GM23338 (cell line): ENCODE measurements at regions not wholly inside any gene's neighbourhood (a gene's known extent, or its start where the extent isn't known, plus 50 kb on each side); places are given as distances from the start of the nearest gene placed in this dataset.

ENCODE experiments used
- ATAC-seq: fragments of 200-7000 bp; cut with Tn5 transposase; 3 replicates; pipeline ENCODE4 v1.9.1; 2020
- DNase-seq: peaks from one replicate; pipeline ENCODE4 v3.0.0-alpha.2; 2015; ENCODE audit warnings: low spot score
- H2AFZ ChIP-seq: fragments of 200-600 bp; sonication (generic); 2 replicates; pipeline ENCODE4 v1.8.0; 2016; ENCODE audit warnings: antibody characterized with exemption, mild to moderate bottlenecking, moderate library complexity
- H3F3A ChIP-seq: fragments of 200-600 bp; sonication (generic); replicated peaks from 2 replicates; pipeline ENCODE4 v1.8.0; 2017; ENCODE audit warnings: antibody characterized with exemption, mixed run types, low read depth
- H3K27ac ChIP-seq: fragments of 200-600 bp; sonication (generic); 2 replicates; pipeline ENCODE4 v1.6.1; 2016; ENCODE audit warnings: low read depth
- H3K27me3 ChIP-seq: fragments of 200-600 bp; sonication (generic); 2 replicates; pipeline ENCODE4 v1.8.0; 2016; ENCODE audit warnings: mild to moderate bottlenecking, mixed run types, moderate library complexity; ENCODE audit not compliant: insufficient read depth
- H3K36me3 ChIP-seq: fragments of 200-600 bp; sonication (generic); 2 replicates; pipeline ENCODE4 v1.8.0; 2016; ENCODE audit warnings: mild to moderate bottlenecking; ENCODE audit not compliant: insufficient read depth
- H3K4me1 ChIP-seq: fragments of 200-600 bp; sonication (generic); 2 replicates; pipeline ENCODE4 v1.8.0; 2016; ENCODE audit warnings: mild to moderate bottlenecking, moderate library complexity; ENCODE audit not compliant: insufficient read depth
- H3K4me2 ChIP-seq: fragments of 200-600 bp; sonication (generic); 2 replicates; pipeline ENCODE4 v1.7.1; 2017; ENCODE audit warnings: mixed run types
- H3K4me3 ChIP-seq: fragments of 200-600 bp; sonication (generic); 2 replicates; pipeline ENCODE4 v1.6.1; 2016; ENCODE audit warnings: mixed run types
- H3K79me2 ChIP-seq: fragments of 200-600 bp; sonication (generic); replicated peaks from 2 replicates; pipeline ENCODE4 v1.8.0; 2017; ENCODE audit warnings: mild to moderate bottlenecking; ENCODE audit not compliant: insufficient read depth
- H3K9me2 ChIP-seq: fragments of 200-600 bp; sonication (generic); 2 replicates; pipeline ENCODE4 v1.8.0; 2017; ENCODE audit not compliant: insufficient read depth
- H4K20me1 ChIP-seq: fragments of 200-600 bp; sonication (generic); replicated peaks from 2 replicates; pipeline ENCODE4 v1.8.0; 2017; ENCODE audit warnings: mild to moderate bottlenecking; ENCODE audit not compliant: insufficient read depth
- H3K27ac Mint-ChIP-seq: 2 replicates; pipeline ENCODE4 v1.8.0; 2020; ENCODE audit warnings: inconsistent platforms, mild to moderate bottlenecking, moderate library complexity, mixed read lengths
- H3K27me3 Mint-ChIP-seq: 3 replicates; pipeline ENCODE4 v1.8.0; 2022; ENCODE audit warnings: low read depth, mild to moderate bottlenecking, moderate library complexity, mixed read lengths, inconsistent platforms; ENCODE audit not compliant: insufficient read depth, poor library complexity
- H3K36me3 Mint-ChIP-seq: 3 replicates; pipeline ENCODE4 v1.8.0; 2021; ENCODE audit warnings: low read depth, mild to moderate bottlenecking, inconsistent platforms, moderate library complexity, mixed read lengths
- H3K4me1 Mint-ChIP-seq: 3 replicates; pipeline ENCODE4 v1.8.0; 2020; ENCODE audit warnings: mild to moderate bottlenecking, inconsistent platforms, mixed read lengths
- H3K4me3 Mint-ChIP-seq: 3 replicates; pipeline ENCODE4 v1.8.0; 2021; ENCODE audit warnings: moderate library complexity, mild to moderate bottlenecking, inconsistent platforms, mixed read lengths
- H3K9me3 Mint-ChIP-seq: 3 replicates; pipeline ENCODE4 v1.8.0; 2020; ENCODE audit warnings: moderate library complexity, mild to moderate bottlenecking, inconsistent platforms, mixed read lengths
- CREB1 ChIP-seq: fragments of 250-450 bp; sonication (Bioruptor Pico); IDR thresholded peaks from 2 replicates; pipeline ENCODE4 v1.5.0; 2020; ENCODE audit warnings: low read depth, mild to moderate bottlenecking, moderate library complexity
- ETS1 ChIP-seq: IDR thresholded peaks from 2 replicates; pipeline ENCODE4 v1.6.1; 2016; ENCODE audit warnings: antibody characterized with exemption
- EZH2 ChIP-seq: fragments of 200-600 bp; sonication (generic); IDR thresholded peaks from one replicate; pipeline ENCODE4 v1.8.0; 2017; ENCODE audit warnings: antibody characterized with exemption, mild to moderate bottlenecking, low read depth; ENCODE audit not compliant: unreplicated experiment
- EZH2phosphoT487 ChIP-seq: fragments of 200-600 bp; sonication (generic); IDR thresholded peaks from one replicate; pipeline ENCODE4 v1.8.1; 2018; ENCODE audit warnings: antibody characterized with exemption; ENCODE audit not compliant: unreplicated experiment
- JUNB ChIP-seq: IDR thresholded peaks from one replicate; pipeline ENCODE4 v1.6.1; 2016; ENCODE audit warnings: antibody characterized with exemption; ENCODE audit not compliant: unreplicated experiment
- NANOG ChIP-seq: IDR thresholded peaks from 2 replicates; pipeline ENCODE4 v1.6.1; 2016; ENCODE audit warnings: antibody characterized with exemption, borderline replicate concordance
- STAT1 ChIP-seq: IDR thresholded peaks from one replicate; pipeline ENCODE4 v1.6.1; 2016; ENCODE audit warnings: antibody characterized with exemption; ENCODE audit not compliant: unreplicated experiment
- ZNF114 ChIP-seq: fragments of 250-450 bp; sonication (Bioruptor Pico); IDR thresholded peaks from 2 replicates; pipeline ENCODE4 v1.5.0; 2020; ENCODE audit warnings: mild to moderate bottlenecking, moderate library complexity
- ZNF462 ChIP-seq: fragments of 250-450 bp; sonication (Bioruptor Pico); IDR thresholded peaks from 2 replicates; pipeline ENCODE4 v1.5.0; 2020; ENCODE audit warnings: mild to moderate bottlenecking, moderate library complexity
- TF ChIP-seq, protein P1 (sequence below), 2 experiments: fragments of 200-600 bp in 1 of 2; sonication (generic) in 1 of 2; conservative IDR thresholded peaks; 2 replicates each; pipeline versions ENCODE4 v1.5.1 to v1.6.1; 2016 to 2017; ENCODE audit warnings: antibody characterized with exemption in 2 of 2, low read depth in 2 of 2, mild to moderate bottlenecking in 2 of 2, moderate library complexity in 1 of 2

DNA sequence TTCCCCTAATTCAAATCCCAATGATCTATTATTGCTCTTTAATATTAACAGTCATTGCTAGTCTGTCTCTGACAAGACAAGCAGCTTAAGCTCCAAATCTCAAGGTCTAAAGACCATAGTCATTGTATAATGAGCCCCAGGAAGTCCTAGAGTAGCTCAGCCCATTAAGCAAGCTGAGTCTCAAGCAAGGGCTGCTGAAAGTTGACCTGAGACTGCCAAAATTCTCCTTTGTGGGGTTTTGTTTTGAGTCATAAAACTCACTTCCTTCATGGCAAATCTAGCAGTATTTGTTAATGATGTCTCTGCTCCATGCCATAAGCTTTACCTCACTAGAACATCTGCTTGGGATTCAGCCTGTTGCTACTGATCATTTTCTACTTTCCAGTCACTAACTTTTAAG, 313.2 kb downstream of the ANTXR2 start:
- Histone ChIP-seq H3F3A (no peaks in the 10 kb centered on the region), H2AFZ (no peak overlapping the region), H3K79me2 (no peaks in the 10 kb centered on the region), H3K4me3 (no peak overlapping the region), H4K20me1 (no peaks in the 10 kb centered on the region), H3K27ac (no peak overlapping the region), H3K9me2 (0 out of 2 replicates have a peak, but pooled peaks cover 5% of the 10 kb centered on the region), H3K27me3 (no peaks in the 10 kb centered on the region), H3K4me2 (no peak overlapping the region), H3K36me3 (peaks cover 4% of the 10 kb centered on the region; the same call in 1 of the 2 replicates), H3K4me1 (no peaks in the 10 kb centered on the region)
- no peak for ATAC-seq
- Mint-ChIP-seq H3K4me3 (no peak overlapping the region), H3K36me3 (no peaks in the 10 kb centered on the region), H3K27ac (no peak overlapping the region), H3K4me1 (no peaks in the 10 kb centered on the region), H3K9me3 (no peaks in the 10 kb centered on the region; the same call in 2 of the 3 replicates), H3K27me3 (peaks cover 7% of the 10 kb centered on the region)
- TF ChIP-seq ETS1 = no peak
- no peak for TF ChIP-seq STAT1
- TF ChIP-seq EZH2phosphoT487 = no peak
- no peak for TF ChIP-seq EZH2
- no peak for TF ChIP-seq ZNF462 (CRISPR knock-in tag)
- TF ChIP-seq JUNB = no peak
- TF ChIP-seq ZNF114 (CRISPR knock-in tag) = no peak
- TF ChIP-seq CREB1 (CRISPR knock-in tag) = no peak
- TF ChIP-seq NANOG = no peak
- TF ChIP-seq, protein P1, sequence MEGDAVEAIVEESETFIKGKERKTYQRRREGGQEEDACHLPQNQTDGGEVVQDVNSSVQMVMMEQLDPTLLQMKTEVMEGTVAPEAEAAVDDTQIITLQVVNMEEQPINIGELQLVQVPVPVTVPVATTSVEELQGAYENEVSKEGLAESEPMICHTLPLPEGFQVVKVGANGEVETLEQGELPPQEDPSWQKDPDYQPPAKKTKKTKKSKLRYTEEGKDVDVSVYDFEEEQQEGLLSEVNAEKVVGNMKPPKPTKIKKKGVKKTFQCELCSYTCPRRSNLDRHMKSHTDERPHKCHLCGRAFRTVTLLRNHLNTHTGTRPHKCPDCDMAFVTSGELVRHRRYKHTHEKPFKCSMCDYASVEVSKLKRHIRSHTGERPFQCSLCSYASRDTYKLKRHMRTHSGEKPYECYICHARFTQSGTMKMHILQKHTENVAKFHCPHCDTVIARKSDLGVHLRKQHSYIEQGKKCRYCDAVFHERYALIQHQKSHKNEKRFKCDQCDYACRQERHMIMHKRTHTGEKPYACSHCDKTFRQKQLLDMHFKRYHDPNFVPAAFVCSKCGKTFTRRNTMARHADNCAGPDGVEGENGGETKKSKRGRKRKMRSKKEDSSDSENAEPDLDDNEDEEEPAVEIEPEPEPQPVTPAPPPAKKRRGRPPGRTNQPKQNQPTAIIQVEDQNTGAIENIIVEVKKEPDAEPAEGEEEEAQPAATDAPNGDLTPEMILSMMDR (conservative IDR thresholded peaks at IDR 0.05; ENCODE audit: low read depth in 2 of 2) = no peak
- no peak for DNase-seq
